BJ (cell line): ENCODE measurements at regions not wholly inside any gene's neighbourhood (a gene's known extent, or its start where the extent isn't known, plus 50 kb on each side); places are given as distances from the start of the nearest gene placed in this dataset.

Experiments used
- CTCF ChIA-PET: fragments of 350-600 bp; formaldehyde crosslinking; extraction: SDS; loops from one replicate; lab custom pipeline; 2021; ENCODE audit warnings: antibody characterized with exemption, inconsistent platforms; lab: Yijun Ruan, JAX
- POLR2A ChIA-PET: fragments of 300-600 bp; sonication (Branson Sonifier 250); formaldehyde crosslinking; extraction: SDS; loops from one replicate; lab custom pipeline; 2021; ENCODE audit warnings: antibody characterized with exemption; lab: Charles Lee
- DNase-seq: peaks from one replicate; pipeline ENCODE4 v3.0.0-alpha.2; 2011; ENCODE audit warnings: low read depth
- H3K27me3 ChIP-seq: 2 replicates; pipeline ENCODE4 v1.6.0; 2011; ENCODE audit warnings: low read length; ENCODE audit not compliant: control insufficient read depth, insufficient read depth
- H3K36me3 ChIP-seq: 2 replicates; pipeline ENCODE4 v1.5.1; 2011; ENCODE audit warnings: low read length; ENCODE audit not compliant: control insufficient read depth, insufficient read depth
- H3K4me3 ChIP-seq: 2 replicates; pipeline ENCODE4 v1.5.1; 2011; ENCODE audit warnings: low read depth, mild to moderate bottlenecking, control low read depth, low read length
- TF ChIP-seq, protein P1 (sequence below): IDR thresholded peaks from 2 replicates; pipeline ENCODE4 v1.5.1; 2011; ENCODE audit warnings: low read depth, mild to moderate bottlenecking, control low read depth, inconsistent platforms, low read length, moderate library complexity; ENCODE audit not compliant: insufficient read depth

GRCh38 chr11:111035746-111036145 lies 209.8 kb upstream of the POU2AF2 start:
- Histone ChIP-seq H3K4me3 (no peak overlapping the region), H3K36me3 (no peaks in the 10 kb centered on the region), H3K27me3 (no peaks in the 10 kb centered on the region)
- CTCF ChIA-PET: interaction anchor here (1.2 kb wide), 1 partner anchor 11 kb away, joined by 3 read pairs; no protein-coding TSS in a partner anchor
- POLR2A ChIA-PET: no interaction called here
- TF ChIP-seq, protein P1, sequence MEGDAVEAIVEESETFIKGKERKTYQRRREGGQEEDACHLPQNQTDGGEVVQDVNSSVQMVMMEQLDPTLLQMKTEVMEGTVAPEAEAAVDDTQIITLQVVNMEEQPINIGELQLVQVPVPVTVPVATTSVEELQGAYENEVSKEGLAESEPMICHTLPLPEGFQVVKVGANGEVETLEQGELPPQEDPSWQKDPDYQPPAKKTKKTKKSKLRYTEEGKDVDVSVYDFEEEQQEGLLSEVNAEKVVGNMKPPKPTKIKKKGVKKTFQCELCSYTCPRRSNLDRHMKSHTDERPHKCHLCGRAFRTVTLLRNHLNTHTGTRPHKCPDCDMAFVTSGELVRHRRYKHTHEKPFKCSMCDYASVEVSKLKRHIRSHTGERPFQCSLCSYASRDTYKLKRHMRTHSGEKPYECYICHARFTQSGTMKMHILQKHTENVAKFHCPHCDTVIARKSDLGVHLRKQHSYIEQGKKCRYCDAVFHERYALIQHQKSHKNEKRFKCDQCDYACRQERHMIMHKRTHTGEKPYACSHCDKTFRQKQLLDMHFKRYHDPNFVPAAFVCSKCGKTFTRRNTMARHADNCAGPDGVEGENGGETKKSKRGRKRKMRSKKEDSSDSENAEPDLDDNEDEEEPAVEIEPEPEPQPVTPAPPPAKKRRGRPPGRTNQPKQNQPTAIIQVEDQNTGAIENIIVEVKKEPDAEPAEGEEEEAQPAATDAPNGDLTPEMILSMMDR: no peak
- DNase-seq: no peak

GRCh38 chr11:111026241-111026640 lies 219.3 kb upstream of the POU2AF2 start:
- TF ChIP-seq, protein P1: no peak
- POLR2A ChIA-PET: no interaction called here
- DNase-seq: no peak
- Histone ChIP-seq H3K4me3 (no peak overlapping the region), H3K27me3 (peaks cover 1% of the 10 kb centered on the region; the same call in 1 of the 2 replicates), H3K36me3 (no peaks in the 10 kb centered on the region)
- CTCF ChIA-PET: no interaction called here

DNA sequence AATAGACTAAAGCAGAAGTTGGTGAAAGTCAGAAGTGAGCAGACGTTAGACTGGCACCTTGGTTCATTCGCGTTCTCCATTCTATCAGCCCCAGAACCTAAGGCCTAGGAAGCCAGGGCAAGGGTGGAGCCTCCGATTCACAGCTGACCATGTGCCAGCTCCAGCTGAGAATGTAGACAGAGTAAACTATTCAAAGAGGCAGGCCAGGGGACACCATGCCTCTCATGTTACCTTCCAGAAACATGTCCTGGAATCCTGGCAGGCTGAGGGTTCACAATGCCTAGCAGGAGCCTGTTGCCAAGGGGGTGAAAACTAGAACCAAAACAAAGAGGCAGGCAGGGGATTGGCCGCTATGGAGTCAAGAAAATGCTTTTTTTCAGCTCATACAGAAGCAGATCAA lies 224.4 kb upstream of the POU2AF2 start:
- Histone ChIP-seq H3K27me3 (peaks cover 1% of the 10 kb centered on the region; the same call in 1 of the 2 replicates), H3K36me3 (no peaks in the 10 kb centered on the region), H3K4me3 (no peak overlapping the region)
- no peak for DNase-seq
- TF ChIP-seq, protein P1: no peak
- POLR2A ChIA-PET: no interaction called here
- CTCF ChIA-PET: no interaction called here

- ChIA-PET CTCF (no interaction called here), POLR2A (no interaction called here)
- H3K4me3 ChIP-seq: no peak overlapping the region
- no peaks in the 10 kb centered on the region for H3K36me3 ChIP-seq
- peaks cover 1% of the 10 kb centered on the region; the same call in 1 of the 2 replicates for H3K27me3 ChIP-seq
- DNase-seq: no peak
- TF ChIP-seq, protein P1: no peak
Measured at GRCh38 chr11:111019871-111020670, 225.5 kb upstream of the POU2AF2 start.

DNA sequence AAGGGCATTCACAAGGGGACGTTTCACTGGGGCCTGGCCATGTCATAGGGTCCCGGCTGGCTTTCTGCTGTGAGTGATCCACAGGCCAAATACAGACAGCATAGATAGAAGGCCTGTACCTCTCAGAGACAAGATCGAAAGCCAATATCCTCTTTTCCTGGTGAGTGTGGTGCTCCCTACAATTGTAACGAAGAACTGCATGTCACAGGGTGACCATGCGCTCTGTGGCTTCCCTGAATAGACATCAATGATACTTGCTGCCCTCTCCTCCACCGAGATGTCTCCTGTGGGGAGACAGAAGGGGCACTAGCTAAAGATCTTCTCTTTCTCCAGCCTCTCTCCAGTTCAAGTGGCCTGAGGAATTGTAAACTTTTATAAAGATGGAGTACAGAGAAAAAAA lies 226.1 kb upstream of the POU2AF2 start:
- Histone ChIP-seq H3K27me3 (peaks cover 1% of the 10 kb centered on the region; the same call in 1 of the 2 replicates), H3K4me3 (no peak overlapping the region), H3K36me3 (no peaks in the 10 kb centered on the region)
- ChIA-PET CTCF (no interaction called here), POLR2A (no interaction called here)
- TF ChIP-seq, protein P1: no peak
- DNase-seq: no peak
